Ammon's horn (tissue), 1 donor: ENCODE measurements at regions not wholly inside any gene's neighbourhood (a gene's known extent, or its start where the extent isn't known, plus 50 kb on each side); places are given as distances from the start of the nearest gene placed in this dataset.
A peak's percentile ranks its signal among the peaks of the same experiment; 100 is the strongest.
"Not testable (repeated sequence)": the region's sequence is repeated elsewhere in the genome, so short reads cannot be mapped to it uniquely, and the experiment has no call there.

Source experiments
- DNase-seq: peaks from one replicate; pipeline ENCODE4 v3.0.0-alpha.2; 2016; ENCODE audit warnings: low spot score

DNA sequence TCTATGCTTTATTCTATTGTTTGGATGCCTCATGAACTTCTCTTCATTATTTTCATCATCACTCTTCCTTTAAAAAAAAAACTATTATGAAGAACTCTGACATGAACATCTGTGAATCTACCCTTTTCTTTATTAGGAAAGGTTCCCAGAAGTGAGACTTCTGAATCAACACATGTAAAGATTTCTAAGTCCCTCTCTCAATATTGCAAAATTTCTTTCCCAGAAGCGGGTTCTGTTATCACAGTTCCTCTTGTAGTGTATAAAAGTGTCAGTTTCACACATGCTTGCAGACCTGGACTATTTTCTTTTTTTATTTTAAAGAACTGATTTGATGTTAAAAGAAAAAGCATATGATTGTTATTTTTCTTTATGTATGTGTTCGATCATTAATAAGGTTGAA, 330.8 kb upstream of the KLF3 start:
- DNase-seq, result no peak

DNA sequence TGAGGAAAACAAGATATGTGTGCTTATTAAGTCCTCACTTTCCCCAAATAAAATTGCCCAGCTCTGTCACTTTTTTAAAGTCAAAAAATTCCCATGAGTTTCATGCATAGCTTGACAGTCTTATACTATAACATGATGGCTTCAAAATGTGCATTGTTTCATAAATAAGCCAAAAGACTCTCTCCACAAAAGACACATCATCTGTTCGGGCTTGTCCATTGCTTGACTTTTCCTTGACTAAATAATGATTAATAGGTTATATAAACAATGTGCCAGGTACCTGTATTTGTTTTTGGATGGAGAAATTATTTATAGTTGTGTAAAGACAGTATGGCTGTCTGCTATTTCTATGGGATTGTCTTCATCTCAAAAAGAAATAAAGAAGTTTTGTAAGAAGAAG, 329.2 kb upstream of the KLF3 start:
- no peak for DNase-seq

DNA sequence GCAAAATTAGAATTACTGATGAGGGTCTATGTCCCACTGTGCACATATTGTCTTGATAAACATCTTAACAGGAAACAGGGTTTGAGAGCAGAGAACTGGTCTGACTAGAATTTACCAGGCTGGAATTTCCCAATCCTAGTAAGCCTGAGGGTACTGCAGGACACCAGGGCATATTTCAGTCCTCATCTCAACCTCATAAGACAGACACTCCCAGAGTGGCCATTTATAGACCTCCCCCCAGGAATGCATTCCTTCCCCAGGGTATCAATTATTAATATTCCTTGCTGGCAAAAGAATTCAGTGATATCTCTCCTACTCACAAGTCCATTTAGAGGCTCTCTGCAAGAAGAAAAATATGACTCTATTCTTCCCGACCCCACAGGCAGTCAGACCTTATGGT, 325.1 kb upstream of the KLF3 start:
- not testable (repeated sequence) for DNase-seq

DNA sequence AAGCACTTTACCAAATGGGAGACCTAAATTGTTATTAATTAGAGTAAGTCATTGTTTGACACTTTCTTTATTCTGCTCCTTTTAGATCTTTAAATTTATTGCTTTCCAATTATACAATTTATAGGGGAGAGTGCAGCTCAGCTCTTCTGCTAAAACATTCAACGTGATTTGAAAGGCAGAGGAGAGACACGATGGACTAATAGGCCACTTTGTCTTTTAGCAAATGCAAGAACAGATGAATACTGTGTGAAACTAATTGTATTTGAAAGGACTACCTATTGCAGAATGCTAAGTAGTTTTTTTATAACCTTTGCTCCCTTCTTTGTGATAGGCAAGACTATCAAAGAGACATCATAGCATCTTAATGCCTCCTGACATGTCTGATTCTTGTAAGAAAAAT, 320.4 kb upstream of the KLF3 start:
- DNase-seq, result no peak

DNA sequence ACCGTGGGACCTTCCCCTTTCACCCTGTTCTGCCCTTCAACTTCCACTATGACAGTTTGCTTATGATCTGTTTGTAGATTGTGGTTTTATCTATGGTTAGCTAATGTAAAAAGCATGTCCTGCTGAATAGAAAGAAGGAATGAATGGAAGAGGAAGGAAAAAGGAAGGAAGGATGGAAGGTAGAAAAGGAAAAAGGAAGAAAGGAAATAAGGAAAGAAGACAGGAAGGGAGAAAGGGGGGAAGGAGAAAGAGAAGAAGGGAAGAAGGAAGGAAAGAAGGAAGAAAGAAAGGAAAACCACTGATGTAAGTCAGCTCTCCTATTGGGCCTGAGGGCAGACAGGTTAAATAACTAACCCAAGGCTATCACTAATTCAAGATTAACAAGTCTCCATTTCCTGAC, 319.1 kb upstream of the KLF3 start:
- no peak for DNase-seq

DNA sequence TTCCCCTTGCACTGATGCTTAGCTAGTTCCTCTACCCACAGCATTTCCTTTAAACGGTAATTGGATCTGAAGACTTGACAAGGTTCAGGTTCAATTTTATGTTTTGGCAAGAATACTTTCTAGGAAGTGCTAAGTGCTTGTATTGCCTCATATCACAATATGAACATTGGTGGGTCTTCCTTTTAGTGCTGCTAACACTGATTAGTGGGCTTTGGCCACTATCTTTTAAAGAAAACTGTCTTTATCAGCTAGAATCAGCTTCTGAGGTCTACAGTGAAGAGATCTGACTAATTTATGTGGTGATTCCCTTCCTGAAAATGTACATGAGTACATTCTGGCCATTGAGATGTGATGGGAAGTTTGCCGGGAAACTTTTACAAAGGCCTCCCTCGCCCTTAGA, 316.7 kb upstream of the KLF3 start:
- DNase-seq, result no peak

DNA sequence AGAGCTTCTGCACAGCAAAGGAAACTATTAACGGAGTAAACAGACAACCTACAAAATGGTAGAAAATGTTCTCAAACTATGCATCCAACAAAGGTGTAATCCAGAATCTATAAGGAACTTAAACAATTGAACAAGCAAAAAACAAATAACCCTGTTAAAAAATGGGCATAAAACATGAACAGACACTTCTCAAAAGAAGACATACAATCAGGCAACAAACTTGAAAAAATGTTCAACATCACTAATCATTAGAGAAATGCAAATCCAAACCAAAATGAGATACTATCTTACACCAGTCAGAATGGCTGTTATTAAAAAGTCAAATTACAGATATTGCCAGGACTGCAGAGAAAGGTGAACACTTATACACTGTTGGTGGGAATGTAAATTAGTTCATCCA, 309.6 kb upstream of the KLF3 start:
- no peak for DNase-seq

DNA sequence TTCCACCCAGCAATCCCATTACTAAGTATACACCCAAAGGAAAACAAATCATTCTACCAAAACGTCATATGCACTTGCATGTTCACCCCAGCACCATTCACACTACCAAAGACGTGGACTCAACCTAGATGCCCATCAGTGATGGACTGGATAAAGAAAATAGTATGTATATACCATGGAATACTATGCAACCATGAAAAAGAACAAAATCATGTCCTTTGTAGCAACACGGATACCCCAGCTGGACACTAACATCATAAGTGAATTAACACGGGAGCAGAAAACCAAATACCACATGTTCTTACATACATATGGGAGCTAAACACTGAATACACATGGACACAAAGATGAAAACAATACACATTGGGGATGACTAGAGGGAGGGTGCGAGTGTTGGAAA, 309.1 kb upstream of the KLF3 start:
- no peak for DNase-seq

DNA sequence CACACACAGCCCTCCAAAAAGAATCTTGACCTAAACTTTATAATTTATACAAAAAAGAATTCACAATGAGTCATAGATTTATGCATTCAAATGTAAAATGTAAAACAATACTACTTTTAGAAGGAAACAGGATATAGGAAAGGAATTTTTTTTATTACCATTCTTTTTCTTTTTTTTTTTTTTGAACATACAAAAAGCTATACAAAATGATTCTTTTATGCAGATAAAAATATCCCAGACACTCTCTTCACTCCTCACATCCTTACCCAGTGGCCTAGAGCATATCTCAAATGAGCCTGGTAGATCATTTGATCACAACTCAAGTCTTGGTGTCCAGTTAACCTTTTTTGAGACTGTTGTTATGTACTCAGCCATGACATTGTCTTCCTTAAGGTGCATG, 307.3 kb upstream of the KLF3 start:
- DNase-seq, result no peak

DNA sequence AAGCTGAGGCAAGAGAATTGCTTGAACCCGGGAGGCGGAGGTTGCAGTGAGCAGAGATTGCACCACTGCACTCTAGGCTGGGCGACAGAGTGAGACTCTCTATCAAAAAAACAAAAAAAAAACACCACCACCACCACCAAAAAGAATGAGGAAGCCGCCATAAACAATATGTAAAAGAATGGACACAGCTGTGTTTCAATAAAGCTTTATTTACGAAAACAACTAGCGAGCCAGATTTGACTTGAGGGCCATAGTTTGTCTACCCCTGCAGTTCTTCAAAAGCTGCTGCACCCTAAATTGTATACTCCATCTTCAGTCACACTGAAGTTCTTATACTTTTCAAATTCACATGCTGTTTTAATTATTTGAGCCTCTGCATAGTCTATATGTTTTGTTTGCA, 306.5 kb upstream of the KLF3 start:
- DNase-seq, result no peak

DNA sequence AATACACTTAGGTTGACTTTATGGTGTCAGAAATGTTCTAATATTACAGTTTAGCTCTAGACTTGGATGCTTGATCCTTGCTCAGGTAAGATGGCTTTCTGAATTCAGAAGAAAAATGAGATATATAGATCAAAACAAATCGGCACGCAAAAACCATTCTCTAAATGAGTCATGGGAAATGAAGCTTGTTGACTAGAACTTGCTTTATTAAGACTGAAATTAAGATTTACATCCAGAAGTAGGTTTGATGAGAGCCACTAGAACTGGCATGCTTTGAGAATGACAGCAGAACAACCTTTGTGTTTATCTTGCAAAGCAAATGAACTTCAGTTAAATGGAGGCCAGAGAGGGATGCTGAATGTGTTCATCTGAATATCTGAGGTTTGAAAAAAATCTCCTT, 304.9 kb upstream of the KLF3 start:
- DNase-seq, result no peak

DNA sequence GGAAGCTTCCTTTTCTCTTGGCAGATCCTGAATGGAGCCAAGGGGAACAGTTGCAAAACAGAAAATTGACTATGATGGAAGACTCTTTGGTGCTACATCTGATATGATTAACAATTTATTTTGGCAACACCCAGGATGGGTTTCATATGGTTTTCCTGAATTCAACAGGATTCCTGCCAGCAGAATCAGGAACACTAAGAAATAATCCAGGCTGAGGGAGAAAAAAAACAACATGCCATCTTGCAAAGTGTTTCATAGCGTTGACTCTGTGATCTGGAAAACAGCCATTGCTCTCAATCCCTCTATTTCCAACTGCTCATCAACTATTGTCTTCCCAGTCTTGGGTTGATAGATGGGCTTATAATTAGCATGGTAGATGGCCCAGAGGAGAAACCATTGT, 303.8 kb upstream of the KLF3 start:
- DNase-seq, result peak; percentile 35

DNA sequence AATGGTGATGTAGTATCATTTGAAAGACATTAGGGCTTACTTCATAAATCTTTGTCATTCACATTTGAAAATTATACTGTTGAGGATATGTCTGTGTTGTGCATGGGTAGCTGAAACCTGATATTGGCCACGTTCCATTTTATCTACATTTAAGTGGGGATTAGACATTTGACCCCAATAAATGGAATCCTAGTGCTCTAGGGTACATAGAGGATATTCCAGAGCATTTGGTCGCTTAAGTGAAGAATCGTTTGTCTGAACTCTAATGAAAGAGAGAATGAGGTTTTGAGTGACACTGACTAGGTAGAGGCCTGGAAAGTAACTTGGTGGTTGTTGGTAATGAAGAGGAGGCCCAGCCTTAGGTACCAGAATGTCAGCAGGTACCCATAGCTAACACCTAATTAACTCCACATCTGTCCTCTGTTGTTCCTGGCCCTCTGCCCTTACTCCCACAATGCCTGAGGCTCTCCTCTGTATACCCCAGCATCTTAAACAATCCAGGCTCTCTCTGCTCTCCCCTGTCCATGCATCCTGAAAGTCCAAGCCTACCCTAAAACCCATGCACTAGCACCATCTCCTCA, 299.5 kb upstream of the KLF3 start:
- DNase-seq, result no peak

DNA sequence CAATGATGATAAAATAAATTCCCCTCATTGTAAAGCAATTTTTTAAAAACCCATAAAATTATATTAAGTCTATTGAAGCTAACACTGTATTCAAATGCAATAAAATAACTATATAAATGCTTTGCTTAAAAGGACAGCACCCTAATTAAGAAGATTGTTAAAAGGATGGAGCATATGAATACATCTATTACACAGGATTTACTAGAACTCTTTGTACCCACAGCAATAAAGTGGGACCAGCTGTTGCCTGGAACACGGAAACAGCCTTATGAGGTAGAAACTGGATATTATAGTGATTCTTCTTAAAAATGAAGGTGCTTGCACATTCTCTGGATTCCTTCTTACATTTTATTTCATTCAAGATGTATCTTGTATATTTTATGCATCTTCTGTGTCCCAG, 298.7 kb upstream of the KLF3 start:
- DNase-seq, result no peak

DNA sequence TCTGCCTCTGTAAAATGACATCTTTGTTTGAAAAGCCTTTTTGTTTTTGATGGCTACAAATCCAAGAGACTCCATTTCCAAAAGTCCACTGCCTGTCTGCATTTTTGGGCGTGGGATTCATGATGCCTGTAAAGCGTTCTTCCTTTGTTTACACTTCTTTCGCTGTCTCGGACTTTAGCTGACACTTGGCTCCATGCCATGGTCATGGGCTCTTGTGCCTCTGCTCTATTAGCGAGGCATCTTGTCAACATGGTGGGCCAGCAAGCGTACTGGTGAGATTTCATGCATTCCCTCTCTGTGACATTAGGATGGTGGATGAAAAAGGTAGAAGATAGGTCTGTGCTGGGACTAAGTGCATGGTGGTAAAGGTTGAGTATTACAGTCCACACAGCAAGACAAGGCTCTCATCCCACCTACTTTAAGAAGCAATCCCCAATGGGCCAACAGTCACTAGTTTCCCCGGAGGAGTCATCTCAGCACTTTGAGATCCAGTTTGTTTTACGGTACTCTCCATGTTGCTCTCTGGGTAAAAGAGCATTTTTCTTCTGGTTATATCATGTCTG, 298.2 kb upstream of the KLF3 start:
- DNase-seq, result no peak

DNA sequence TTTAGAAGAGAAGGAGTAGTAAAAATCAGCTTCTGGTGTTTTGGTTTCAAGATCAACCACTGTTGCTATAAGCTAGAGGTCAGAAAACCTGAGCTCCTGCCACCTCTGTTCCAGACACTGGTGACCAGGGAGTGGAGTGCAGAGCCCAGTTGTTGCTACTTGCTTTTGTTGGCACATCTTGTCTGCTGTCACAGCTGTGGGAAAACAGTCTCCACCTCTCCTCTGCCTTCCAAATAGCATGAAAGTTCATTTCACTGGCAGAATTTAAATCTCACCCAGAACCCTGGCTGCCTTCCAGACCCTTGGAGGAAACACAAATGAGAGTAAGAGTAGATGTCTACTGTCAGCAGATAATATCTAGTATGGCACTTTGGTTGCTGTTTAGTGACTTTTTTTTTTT, 297.5 kb upstream of the KLF3 start:
- DNase-seq, result no peak

DNA sequence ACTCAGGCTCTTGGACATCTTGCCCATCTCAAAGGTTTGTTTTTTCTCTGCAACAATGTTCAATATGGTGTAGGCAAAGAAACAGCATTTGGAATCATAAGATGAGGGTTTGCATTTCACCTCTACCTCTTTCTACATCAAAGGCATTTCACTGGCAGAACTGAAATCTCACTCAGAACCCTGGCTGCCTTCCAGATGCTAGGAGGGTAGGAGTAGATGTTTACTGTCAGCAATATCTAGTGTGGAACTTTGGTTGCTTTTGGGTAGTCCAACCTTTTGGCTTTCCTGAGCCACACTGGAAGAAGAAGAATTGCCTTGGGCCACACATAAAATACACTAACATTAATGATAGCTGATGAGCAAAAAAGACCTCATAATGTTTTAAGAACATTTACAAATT, 297.0 kb upstream of the KLF3 start:
- DNase-seq, result no peak

DNA sequence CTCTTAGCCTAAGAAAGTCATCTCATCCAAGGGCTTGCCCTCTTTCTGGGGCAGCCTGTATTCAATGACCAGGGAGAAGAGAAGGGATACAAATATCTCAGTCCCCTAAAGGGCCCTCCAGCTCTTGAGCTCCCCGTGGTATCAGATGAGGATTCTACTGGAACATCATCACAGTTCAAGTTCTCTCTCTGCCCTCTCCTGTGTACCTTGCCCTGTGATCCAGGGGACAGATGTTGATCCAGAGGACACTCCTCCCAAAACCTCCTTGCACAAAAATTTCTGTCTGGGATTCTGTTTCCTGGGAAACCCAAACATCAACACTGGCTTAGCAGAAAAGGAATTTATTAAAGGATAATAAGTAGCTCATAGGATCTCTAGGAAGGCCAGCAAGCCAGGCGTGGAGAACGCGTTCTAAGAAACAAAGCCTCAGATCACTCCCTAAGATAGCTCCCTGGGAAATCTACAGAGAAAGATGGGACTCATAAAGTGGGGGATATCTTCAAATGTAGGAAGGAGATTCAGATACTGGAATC, 296.3 kb upstream of the KLF3 start:
- DNase-seq, result no peak

DNA sequence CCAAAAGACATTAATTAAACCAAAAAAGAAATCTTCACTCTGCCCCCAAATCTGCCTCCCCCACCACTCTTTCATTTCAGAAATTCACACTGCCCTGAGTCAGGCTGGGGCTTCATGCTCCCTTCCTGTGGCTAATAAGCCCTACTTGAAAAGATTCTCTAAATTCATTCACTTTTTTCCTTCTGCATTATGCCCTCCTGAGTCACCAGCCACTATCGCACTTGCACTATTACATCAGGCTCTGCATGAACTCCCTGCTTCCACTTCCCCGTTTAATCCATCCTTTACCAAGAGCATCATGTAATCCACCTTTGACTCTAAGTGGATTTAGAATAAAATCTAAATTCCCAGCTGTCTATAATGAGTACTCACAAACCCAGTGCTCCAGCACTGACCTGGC, 295.4 kb upstream of the KLF3 start:
- no peak for DNase-seq

DNA sequence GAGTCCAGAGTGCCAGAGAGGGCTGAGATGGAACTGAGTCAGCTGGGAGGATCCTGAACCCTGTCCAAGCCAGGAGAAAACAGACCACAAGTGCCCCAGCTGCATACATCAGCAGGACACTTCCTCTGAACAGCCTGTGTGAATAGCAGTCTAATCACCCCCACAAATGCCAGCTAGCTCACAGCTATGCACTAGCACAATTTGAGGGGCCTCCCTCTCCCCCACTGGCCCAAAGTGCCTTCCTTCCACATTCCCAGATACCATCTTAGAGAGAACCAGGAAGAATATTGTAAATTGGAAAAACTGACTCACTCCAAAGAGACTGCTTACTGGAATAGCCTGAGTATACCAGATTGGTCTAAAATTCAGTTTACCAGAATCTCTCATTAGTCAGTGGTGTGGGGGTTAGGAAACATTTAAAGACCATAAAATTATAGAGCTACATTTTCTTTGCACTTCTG, 292.6 kb upstream of the KLF3 start:
- DNase-seq, result no peak

DNA sequence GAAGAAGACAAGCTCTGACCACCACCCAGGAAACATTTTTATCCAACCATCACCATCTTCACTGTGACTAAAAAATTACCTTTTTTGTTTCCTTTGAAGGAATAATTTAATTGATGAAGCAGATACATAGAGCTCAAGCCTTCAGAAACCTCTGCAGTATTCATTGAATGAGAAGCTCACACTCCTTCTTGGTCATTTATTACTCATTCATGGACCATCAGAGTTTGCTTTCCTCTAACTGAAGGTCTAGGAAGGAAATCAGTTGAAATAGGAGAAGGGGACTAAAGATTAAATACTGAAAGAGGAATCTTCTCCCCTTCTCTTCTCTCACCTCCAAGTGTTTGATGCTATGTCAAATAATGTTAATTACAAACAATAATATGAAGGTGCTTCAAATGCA, 290.6 kb upstream of the KLF3 start:
- DNase-seq, result no peak

DNA sequence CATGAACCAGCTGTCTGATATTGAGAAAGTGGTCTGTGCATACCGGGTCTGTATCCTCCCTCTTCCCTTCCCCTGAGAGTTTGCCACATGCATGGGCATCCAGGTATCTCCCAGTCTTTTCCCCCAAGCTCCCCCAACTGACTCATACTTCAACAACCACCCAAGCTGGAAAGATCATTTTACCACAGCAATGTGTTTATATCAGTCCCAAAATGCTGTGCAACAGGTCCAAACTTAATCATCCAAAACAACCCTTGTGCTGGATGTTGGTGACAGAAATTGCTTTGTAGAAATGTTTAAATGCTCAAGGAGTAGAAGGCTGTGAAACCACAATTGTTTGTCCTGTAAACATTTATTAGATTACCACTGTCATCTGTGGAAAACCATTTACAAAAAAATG, 286.8 kb upstream of the KLF3 start:
- DNase-seq, result no peak

DNA sequence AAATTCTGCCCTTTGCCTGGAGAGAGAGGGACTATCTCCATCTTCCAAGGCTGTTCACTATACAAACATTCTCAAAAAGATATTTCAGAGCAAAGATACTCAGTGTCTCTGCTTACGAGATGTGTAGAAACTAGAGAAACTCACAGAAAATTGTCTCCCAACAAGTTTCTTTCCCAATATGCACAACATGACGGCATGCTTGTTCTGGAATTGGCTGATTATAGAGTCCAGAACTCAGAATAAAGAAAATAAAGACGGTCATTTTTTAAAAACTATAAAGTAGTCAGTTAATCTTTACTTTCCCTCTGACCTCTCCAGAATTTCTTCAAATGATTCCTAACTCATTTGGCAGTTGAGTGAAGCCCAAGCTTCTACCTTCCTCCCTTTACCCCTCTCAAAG, 285.5 kb upstream of the KLF3 start:
- no peak for DNase-seq

DNA sequence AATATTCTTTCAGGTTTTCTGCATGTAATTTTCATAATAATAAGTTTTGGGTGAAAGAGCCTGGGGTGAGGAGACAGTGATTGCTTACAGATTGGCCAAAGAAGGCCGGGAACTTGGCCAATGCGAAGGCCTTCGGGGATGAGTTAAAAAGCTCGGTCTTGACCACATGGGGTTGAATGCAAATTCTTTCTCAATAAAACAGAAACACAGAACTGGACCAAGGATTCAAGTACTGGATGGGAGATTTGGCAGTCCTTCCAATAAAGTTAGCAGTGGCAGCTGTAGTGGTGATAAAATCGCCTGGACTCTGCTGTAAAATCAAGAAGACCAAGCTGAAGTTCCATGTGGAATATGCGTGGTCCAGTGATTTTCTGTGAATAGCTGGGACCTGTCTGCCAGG, 282.2 kb upstream of the KLF3 start:
- no peak for DNase-seq
